HG02678 (cell line): ENCODE measurements at regions not wholly inside any gene's neighbourhood (a gene's known extent, or its start where the extent isn't known, plus 50 kb on each side); places are given as distances from the start of the nearest gene placed in this dataset.
"Not testable (repeated sequence)": the region's sequence is repeated elsewhere in the genome, so short reads cannot be mapped to it uniquely, and the experiment has no call there.

Source experiments
- ATAC-seq: cut with Tn5 transposase; IDR thresholded peaks from one replicate; pipeline ENCODE4 v1.9.1; 2021; ENCODE audit warnings: mild to moderate bottlenecking, moderate library complexity; ENCODE audit not compliant: unreplicated experiment

DNA sequence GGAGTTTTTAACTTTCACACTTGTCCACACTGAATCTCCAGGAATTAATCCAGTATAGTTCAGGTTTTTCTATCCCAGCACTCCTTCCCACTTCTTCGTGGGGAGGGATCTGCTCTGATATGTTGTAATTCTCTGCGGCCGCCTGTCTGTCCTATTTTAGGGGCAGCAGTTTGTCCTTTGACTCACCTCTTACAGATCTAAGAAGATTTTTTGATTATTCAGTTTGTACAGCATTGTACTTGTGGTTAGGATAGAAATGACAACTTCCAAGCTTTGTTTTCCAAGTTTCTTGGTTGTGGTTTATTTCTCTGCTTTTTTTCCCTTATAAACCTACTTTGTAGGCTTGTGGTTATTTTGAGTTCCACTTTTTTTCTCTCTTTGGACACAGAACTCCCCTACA is 601.7 kb downstream of the SI start:
- no peak for ATAC-seq

DNA sequence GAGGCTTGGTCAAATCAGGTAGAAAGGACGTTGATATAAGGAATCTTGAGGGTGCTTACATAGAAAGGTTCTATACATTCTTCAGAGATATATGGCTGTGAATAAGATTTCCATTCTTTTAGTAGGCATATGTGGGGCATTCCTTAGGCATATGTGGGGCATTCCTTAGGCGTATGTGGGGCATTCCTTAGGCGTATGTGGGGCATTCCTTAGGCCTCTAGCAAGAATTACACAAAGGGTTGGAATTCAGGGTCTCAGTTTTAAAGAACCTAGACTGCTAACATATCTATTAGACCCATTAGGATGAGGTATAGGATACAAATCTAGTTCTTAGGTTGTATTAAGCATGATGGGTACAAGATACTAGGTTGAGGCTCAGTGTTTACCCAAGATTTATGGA is 607.8 kb downstream of the SI start:
- no peak for ATAC-seq

DNA sequence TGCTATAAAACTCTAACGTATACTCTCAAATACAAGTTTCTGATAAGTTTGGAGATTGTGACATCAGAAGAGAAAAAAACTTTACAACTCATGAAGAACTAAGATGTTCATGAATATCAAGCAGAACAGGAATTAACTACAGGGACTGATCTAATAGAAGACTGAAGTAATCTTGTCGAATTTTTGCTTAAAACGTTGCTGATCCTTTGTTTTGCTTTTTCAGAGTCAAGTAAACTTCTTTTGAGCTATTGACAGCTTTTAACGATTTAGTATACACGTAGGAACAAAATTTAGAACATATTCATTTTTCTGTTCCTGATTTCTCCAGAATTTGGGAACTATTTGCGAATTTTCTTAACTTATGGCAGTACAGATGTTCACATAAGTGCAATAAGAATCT is 610.2 kb downstream of the SI start:
- ATAC-seq: no peak

DNA sequence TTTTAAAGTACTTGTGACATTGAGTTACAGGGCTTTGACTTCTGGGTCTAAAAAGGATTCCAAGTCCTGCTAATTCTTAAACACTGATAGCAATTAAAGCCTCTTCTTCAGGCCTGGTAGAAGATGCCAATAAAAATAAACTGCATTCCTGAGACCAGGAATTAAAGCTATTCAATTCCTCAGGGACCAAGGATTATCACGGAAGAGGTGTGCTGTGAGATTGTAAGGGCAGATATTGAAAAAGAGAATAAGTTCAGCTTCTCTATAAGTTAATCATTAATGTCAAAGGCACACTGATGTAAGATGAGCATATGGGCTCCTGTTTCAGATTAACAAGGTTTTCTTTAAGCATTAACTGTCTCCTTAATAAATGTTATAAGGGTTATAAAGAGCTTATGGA is 611.3 kb downstream of the SI start:
- no peak for ATAC-seq

DNA sequence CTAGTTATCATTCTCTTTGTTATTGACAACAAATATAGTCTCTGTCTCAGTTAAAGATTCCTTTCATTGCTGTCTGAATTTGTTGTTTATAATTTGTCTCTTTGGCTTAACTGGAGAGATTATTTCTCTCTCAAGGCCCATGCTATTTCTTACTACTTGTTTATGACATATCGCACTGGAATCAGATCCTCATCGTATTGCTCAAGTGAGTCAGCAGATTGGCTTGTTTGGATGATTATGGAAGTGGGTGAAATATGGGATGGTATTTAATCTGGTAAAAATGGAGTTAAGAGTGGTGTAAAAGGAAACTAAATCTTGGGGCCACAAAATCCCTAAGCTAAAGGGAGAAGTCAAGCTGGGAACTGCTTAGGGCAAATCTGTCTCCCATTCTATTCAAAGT is 613.1 kb downstream of the SI start:
- ATAC-seq: no peak

DNA sequence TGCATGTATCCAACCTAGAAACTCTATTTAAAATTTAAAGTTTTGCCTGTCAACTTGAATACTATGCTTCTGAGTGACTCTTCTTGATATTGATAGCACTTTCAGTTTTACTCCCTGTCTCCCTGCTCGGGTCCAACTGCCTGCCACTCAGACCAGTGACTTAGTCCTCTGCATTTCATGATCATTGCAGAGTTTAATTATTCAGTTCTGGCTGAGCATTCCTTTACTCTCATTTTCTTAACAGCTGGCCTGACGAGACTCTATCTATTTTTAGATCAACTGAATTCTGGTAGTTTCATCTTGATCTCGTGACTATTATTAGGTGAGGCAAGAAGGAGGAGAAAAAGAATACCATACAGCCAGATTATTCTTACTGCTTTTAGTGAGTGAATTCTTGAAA is 617.4 kb downstream of the SI start:
- ATAC-seq: no peak

DNA sequence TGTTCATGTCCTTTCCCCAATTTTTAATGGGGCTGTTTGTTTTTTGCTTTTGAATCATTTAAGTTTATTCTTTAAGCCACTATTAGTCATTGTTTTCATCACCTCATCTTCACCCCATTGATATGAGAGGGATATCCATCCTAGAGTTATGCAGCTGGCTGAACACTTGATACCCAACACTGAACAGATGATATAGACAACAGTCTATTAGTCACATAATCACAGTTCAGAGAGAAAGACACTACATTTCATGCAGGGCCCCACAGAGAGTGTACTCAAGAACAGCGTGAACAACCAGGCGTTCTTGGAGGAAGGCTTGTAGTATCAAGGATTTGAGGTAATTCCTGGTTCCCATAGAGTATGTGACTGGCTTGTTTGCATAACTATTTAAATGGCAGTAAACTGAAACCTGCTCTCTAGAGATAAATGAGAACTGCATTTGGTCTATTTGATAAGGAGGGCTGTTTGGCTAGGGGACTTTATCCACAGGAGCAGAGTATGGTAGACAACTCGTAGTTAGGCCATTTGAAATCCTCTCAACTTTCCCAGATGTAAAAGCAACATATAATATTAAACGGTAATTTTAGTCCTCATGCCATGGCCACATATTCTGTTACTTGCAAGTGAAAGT is 618.7 kb downstream of the SI start:
- no peak for ATAC-seq

DNA sequence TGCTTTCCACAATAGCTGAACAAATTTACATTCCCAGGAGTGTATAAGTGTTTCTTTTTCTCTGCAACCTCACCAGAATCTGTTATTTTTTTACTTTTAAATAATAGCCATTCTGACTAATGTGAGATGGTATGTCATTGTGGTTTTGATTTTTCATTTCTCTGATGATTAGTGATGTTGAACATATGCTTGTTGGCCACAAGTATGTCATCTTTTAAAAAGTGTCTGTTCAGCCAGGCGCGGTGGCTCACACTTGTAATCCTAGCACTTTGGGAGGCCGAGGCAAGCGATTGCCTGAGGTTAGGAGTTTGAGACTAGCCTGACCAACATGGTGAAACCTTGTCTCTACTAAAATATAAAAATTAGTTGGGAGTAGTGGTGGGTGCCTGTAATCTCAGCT is 619.3 kb downstream of the SI start:
- no peak for ATAC-seq

DNA sequence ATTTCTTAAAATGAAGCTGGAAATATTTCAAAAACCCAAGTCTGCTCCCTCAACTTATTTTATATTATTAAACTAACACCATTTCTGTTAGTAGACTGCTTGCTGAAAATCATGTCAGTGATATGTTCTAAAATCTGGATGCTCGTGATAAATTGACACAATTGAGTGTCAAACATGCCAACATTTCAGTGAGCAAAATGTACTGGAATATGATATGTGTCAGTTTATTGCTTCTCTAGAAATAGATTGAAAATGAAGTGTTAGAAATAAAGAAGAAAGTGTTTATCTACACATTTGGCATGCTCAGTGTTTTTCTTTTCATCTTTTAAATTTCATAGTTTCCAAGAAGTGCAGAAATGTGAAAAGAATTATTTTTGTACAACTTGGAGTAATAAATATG is 624.6 kb downstream of the SI start:
- no peak for ATAC-seq

DNA sequence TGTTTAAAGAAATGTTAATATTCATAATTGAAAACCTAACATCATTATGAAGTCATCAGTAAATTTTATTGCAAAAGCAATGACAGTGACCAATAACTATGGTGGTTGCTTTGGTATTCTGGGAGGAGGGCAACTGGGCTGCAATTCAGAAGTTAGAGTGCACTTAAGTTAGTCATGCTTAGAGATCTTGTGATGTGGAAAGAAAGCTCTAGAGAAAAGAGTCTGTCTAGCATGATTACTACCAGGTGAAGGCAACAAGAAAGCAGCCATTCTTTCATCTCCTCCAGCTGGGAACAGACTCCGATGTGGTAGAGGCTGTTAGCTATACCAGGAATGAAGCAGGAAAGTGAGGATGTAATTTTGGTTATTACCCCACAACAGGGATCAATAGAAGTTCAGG is 625.6 kb downstream of the SI start:
- no peak for ATAC-seq

DNA sequence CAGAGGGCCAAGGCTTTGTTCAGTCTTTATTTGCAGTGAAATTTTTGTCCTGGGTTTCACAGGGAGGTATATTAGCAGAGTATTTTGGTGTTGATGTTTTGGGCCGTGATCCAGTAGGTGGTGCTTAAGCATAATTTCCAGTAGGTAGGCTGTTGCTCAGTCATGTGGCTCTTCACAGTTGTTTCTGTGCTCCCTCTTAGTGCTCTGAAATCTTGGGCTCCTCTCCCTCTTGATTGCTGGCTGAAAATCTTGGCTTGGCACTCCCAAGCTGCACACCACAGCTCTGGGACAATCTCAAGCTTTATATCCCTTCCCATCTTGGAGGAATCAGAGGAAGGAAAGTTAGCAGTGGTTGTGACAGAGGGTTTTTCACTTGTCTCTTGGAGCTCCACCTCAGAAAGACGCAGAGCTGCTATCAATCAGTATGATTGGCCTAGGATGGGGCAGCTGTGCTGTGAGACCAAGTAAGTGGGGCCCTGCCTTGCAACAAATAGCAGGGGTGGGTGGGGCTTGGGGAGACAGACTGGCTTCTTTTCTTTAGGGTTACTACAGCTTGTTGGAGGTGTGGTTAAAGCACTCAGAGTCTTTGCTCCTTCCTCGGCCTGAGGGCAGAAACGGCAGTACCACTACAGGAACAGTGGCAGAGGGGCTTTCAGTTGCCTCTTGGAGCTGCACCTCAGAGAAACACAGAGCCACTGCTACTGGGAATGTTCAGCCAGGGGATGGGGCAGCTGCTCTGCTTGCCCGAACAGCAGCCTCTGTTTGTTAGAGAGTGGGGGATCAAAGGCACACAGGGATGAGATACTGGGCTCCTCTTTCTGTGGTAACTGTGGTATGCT is 627.0 kb downstream of the SI start:
- ATAC-seq: no peak

DNA sequence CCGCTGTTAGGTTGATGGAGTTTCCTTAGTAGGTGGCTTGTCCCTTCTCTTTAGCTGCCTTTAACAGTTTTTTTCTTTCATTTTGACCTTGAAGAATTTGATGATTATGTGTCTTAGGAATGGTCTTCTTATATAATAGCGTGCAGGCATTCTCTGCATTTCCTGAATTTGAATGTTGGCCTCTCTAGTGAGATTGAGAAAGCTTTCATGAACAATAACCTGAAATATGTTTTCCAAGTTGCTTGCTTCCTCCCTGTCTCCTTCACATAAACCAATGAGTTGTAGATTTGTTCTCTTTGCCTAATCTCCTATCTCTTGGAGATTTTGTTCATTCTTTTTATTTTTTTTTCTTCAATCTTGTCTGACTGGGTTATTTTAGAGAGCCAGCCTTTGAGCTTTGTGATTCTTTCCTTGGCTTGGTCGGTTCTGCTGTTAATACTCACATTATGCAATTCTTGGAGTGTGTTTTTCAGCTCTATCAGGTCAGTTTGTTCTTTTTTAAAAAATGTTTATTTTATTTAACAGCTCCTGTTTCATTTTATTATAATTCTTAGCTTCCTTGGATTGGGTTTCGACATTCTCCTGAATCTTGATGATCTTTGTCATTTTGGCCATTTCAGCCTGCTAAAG is 627.9 kb downstream of the SI start:
- no peak for ATAC-seq

DNA sequence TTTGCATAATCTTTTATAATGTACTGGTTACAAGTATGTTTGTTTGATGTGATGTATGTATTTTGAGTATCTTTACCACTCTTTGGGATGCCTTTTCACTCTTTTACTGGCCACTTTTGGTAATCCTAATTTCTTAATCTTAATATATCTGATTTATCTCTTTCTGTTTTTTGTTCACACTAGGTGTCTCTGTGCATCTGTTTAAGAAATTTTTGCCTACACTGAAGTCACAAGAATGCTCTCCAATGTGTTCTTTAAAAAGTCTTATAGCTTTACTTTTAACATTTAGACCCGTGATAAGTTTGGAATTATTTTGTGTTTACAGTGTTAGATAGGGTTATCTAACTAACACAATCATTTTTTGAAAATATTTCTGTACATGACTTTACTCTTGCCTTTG is 659.1 kb downstream of the SI start:
- ATAC-seq: no peak

DNA sequence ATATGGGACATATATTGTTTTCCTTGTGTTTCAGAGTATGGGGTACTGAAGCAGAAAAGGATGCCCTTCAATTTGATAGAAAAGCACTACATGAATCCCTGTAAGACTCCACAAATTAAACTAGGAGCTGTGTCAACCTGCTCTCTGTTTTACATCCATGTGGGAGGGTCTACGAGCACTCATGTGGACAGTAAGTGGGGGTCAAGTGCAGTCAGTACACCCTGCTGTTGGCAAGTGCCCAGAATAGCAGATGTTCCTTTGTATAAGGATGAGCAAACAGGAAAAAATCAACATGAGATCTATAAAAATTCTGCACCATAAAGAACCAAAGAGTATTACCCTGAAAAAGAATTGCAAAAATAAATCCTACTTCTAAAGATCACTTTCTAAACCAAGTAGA is 659.9 kb downstream of the SI start:
- ATAC-seq: no peak

DNA sequence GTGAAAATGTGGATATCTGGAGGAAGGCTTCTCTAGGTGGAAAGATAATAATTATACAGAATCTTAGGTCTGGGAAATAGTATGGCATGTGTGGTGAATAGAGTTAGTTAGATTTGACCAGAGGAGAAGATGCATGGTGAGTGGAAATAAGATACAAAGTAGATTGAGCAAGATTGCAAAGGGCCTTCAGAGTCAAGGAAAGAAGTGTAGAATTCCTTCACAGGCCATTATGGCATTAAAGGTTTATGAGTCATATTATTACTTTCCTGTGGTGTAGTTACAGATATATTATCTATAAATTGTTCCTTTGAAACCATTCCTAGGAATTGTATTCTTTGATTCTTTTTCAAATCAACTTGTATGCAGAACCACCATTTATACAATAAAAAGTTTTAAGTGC is 660.3 kb downstream of the SI start:
- no peak for ATAC-seq

DNA sequence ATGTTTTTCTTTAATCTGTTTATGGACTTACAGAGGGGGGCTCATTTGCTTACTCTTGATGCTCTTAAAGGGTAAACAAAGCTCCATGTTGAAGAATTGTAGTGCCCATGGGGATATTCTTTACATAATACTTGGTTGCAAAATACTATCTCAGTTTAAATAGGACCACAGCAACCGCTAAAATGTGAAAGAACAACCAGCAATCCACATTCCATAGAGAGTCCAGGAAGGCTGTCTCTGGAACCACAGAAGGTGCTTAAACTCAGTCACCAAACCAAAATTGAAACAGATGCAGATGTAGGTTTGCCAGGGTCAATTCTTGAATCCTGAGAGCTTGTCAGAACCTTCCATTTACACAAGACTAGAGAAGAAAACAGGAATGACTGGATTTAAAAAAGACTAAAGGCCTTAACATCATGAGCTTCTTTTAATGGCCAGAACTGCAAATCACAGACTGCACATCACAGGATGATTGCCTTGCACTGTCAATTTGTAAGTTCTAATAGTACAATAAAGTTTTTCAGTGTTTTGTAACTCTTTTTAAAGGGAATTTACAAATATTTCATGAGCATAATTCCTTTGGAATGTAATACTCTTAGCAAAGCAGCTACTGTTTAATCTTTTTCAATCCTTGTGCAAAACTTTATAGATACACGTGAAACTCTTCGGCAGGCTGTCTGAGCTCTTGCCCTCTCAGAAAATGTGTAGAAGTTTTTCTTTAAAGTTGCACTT is 661.6 kb downstream of the SI start:
- ATAC-seq: no peak

DNA sequence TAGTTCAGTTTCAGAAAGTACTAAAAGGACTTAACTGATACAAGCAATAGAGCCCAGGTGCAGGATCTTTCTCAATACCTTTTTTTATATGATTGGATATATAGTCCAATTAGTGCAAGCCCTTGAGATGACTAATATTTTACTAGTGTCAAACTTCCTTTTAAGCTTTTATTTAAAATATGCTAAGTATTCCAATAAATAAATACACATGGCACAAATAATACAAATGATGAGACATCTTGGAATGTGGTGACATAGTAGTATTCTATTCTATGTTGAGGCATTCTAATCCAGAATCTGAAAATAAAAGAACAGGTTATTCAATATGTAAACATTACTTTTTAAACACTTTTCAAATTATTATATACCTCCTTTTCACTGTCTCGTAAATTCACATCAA is 670.0 kb downstream of the SI start:
- no peak for ATAC-seq

DNA sequence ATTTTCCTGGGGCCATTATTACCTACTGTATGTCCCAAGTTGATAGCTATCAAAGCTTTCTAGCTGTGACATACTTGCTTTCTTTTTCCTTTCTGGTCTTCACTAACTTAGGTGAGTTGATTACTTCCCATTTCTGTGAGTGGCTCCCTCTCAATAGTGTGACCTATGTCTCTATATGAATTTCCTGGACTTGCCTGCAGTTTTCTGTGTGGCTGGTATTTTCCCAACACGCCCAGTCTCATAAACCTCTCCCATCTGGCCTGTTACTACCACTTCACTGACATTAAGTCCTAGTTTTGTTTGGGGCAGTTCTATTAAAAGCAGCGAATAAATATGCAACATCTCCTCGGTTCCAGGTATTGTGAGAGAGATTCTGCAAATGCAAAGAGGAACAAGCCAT is 671.2 kb downstream of the SI start:
- ATAC-seq: no peak

DNA sequence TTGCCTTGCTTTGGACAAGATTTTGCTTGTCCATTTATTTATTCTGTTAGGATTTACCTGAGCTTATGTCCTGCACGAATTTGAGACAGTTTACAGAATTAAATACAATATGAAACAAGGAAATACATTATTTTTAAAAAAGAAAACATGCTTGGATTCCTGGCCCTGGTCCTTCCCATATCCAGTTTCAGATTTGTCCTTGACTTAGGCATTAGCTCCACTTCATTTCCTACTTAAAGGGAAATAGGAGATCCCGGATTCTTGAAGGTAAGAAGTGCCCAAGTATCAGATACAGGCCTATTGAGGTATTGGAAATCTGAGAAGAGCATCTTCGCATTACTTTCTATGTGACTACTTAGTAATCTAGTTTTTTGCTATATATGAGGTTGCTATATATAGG is 672.0 kb downstream of the SI start:
- no peak for ATAC-seq

DNA sequence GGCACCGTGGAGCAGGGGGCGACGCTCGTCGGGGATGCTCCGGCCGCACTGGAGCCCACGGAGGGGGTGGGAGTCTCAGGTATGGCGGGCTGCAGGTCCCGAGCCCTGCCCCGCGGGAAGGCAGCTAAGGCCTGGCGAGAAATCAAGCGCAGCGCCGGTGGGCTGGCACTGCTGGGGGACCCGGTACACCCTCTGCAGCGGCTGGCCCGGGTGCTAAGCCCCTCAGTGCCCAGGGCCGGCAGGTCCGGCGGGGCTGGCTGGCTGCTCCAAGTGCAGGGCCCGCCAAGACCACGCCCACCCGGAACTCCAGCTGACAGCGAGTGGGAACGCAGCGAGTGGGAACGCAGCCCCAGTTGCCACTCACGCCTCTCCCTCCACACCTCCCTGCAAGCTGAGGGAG is 676.4 kb downstream of the SI start:
- ATAC-seq: no peak

DNA sequence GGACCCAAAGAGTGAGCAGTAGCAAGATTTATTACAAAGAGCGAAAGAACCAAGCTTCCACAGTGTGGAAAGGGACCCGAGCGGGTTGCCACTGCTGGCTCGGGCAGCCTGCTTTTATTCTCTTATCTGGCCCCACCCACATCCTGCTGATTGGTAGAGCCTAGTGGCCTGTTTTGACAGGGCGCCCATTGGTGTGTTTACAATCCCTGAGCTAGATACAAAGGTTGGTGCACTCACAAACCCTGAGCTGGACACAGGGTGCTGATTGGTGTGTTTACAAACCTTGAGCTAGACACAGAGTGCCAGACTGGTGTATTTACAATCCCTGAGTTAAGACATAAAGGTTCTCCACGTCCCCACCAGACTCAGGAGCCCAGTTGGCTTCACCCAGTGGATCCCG is 676.9 kb downstream of the SI start:
- not testable (repeated sequence) for ATAC-seq

DNA sequence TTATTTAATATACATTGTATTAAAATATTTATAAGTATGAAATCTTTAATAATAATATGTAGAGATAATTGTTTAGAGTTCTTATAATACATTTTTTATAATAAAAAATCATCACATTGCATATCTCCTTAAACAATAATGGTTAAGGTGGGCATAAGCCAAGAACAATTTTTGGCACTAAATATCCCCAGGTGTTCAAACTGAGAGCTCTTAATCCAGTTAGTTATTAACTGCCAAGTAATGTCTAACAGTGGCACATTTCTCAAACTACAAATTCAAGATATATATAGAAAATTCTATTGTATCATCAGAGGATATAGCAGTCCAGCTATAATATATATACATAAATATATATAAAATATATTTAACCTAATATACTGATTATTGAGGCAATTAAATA is 680.8 kb downstream of the SI start:
- no peak for ATAC-seq
